AG04449 (cell line): ENCODE measurements at regions not wholly inside any gene's neighbourhood (a gene's known extent, or its start where the extent isn't known, plus 50 kb on each side); places are given as distances from the start of the nearest gene placed in this dataset.

ENCODE experiments used
- CTCF ChIA-PET: fragments of 350-600 bp; formaldehyde crosslinking; extraction: SDS; loops from one replicate; lab custom pipeline; 2021; ENCODE audit warnings: antibody characterized with exemption; lab: Yijun Ruan, JAX
- POLR2A ChIA-PET: fragments of 400-600, 350-600 bp; formaldehyde crosslinking; extraction: SDS; loops from one replicate; lab custom pipeline; 2020; ENCODE audit warnings: antibody characterized with exemption, inconsistent platforms; lab: Yijun Ruan, JAX
- DNase-seq: peaks from one replicate; pipeline ENCODE4 v3.0.0-alpha.2; 2010; ENCODE audit warnings: low read depth, low spot score
- H3K4me3 ChIP-seq: 2 replicates; pipeline ENCODE4 v1.5.1; 2011; ENCODE audit warnings: low read depth, mild to moderate bottlenecking, control low read depth, low read length
- CTCF ChIP-seq: IDR thresholded peaks from one replicate; pipeline ENCODE4 v1.5.1; 2011; ENCODE audit warnings: mild to moderate bottlenecking, moderate library complexity, low read length, control low read depth, inconsistent platforms; ENCODE audit not compliant: insufficient read depth; ENCODE audit errors: missing control alignments

DNA sequence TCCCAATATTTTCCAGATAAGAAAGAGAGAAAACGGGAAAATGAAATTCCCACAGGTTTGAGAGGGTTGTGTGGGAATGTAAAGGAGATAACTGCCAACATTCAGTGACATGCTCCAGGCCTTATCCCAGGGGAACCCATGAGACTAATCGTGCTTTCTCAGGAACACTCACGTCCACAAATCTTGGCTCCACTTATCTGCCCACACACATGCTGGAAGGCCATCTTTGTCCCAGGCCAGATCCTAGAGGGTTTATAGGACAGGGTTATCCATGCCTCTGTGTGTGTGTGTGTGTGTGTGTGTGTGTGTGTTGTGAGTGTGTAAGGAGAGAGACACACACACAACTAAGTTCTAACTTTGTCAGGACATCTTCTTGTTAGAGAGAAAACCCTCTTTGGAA, 182.2 kb upstream of the E2F7 start:
- no peak overlapping the region for H3K4me3 ChIP-seq
- no peak for TF ChIP-seq CTCF
- DNase-seq = no peak
- CTCF ChIA-PET = no interaction called here
- POLR2A ChIA-PET = no interaction called here

DNA sequence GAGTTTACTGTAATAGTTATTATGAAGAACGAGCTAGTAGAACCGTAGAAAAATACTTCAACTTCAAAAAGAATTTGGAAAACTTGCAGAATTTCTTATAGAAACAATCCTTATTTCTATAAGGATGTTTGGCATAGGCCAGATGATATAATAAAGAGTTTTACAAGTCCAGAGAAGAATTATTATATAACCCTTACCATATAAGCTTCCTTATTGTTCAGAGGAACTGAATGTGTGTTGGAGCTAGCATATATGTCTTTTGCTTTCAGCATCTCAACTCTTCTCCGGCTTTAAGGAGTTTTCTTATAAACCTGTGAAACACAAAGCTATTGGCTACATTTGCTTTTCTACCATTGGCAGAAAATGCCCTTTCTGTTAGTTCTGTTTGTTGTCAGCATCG, 178.0 kb upstream of the E2F7 start:
- TF ChIP-seq CTCF = no peak
- DNase-seq = no peak
- ChIA-PET CTCF (interaction anchor here (1.0 kb wide), 1 partner anchor 12 kb away, joined by 3 read pairs; no protein-coding TSS in a partner anchor), POLR2A (no interaction called here)
- no peak overlapping the region for H3K4me3 ChIP-seq

- DNase-seq = no peak
- ChIA-PET POLR2A (no interaction called here), CTCF (interaction anchor here (1.2 kb wide), 1 partner anchor 9 kb away, joined by 3 read pairs; no protein-coding TSS in a partner anchor)
- TF ChIP-seq CTCF = no peak
- no peak overlapping the region for H3K4me3 ChIP-seq
These were observed 174.2 kb upstream of the E2F7 start for GRCh38 chr12:77239617-77240016.

GRCh38 chr12:77238335-77238734, 173.0 kb upstream of the E2F7 start:
- CTCF ChIA-PET = interaction anchor here (1.2 kb wide), 1 partner anchor 10 kb away, joined by 3 read pairs; no protein-coding TSS in a partner anchor
- DNase-seq = no peak
- no peak overlapping the region for H3K4me3 ChIP-seq
- POLR2A ChIA-PET = no interaction called here
- no peak for TF ChIP-seq CTCF

GRCh38 chr12:77237896-77238295, 172.5 kb upstream of the E2F7 start:
- no peak overlapping the region for H3K4me3 ChIP-seq
- no peak for TF ChIP-seq CTCF
- DNase-seq = no peak
- CTCF ChIA-PET = no interaction called here
- POLR2A ChIA-PET = no interaction called here

GRCh38 chr12:77236066-77236465, 170.7 kb upstream of the E2F7 start:
- no peak overlapping the region for H3K4me3 ChIP-seq
- no peak for DNase-seq
- POLR2A ChIA-PET = no interaction called here
- CTCF ChIA-PET = no interaction called here
- no peak for TF ChIP-seq CTCF
